WTC11 (cell line): ENCODE measurements at regions not wholly inside any gene's neighbourhood (a gene's known extent, or its start where the extent isn't known, plus 50 kb on each side); places are given as distances from the start of the nearest gene placed in this dataset.

Experiments
- CREB1 ChIP-seq: sonication (generic); formaldehyde crosslinking; IDR thresholded peaks from 2 replicates; pipeline ENCODE4 v1.8.0; 2023; ENCODE audit warnings: mild to moderate bottlenecking, missing genetic modification reagents
- CTCF ChIP-seq: fragments of 200-600 bp; IDR thresholded peaks from 2 replicates; pipeline ENCODE4 v1.8.0; 2022; ENCODE audit warnings: antibody characterized with exemption
- JUN ChIP-seq: sonication (generic); formaldehyde crosslinking; IDR thresholded peaks from 2 replicates; pipeline ENCODE4 v1.8.0; 2023; ENCODE audit warnings: mild to moderate bottlenecking, missing genetic modification reagents
- MXD4 ChIP-seq: fragments of 250-450 bp; sonication (Bioruptor Pico); IDR thresholded peaks from 2 replicates; pipeline ENCODE4 v1.8.0; 2021; ENCODE audit warnings: mild to moderate bottlenecking, moderate library complexity, borderline replicate concordance
- NFATC4 ChIP-seq: fragments of 250-450 bp; sonication (Bioruptor Pico); IDR thresholded peaks from 2 replicates; pipeline ENCODE4 v1.9.0; 2021; ENCODE audit warnings: mild to moderate bottlenecking
- NFYB ChIP-seq: sonication (generic); formaldehyde crosslinking; conservative IDR thresholded peaks from 2 replicates; pipeline ENCODE4 v1.8.0; 2022; ENCODE audit warnings: low read depth, missing genetic modification reagents
- NR3C1 ChIP-seq: sonication (generic); formaldehyde crosslinking; conservative IDR thresholded peaks from 2 replicates; pipeline ENCODE4 v1.8.1; 2023; ENCODE audit warnings: low read depth, mild to moderate bottlenecking, missing genetic modification reagents
- ZNF121 ChIP-seq: sonication (generic); formaldehyde crosslinking; IDR thresholded peaks from 2 replicates; pipeline ENCODE4 v1.8.0; 2023; ENCODE audit warnings: missing genetic modification reagents
- ZNF263 ChIP-seq: sonication (generic); formaldehyde crosslinking; IDR thresholded peaks from 2 replicates; pipeline ENCODE4 v1.8.1; 2022; ENCODE audit warnings: low read depth, mild to moderate bottlenecking, moderate library complexity, missing genetic modification reagents
- ZNF512 ChIP-seq: sonication (generic); formaldehyde crosslinking; IDR thresholded peaks from 2 replicates; pipeline ENCODE4 v1.8.1; 2022; ENCODE audit warnings: missing genetic modification reagents, borderline replicate concordance
- TF ChIP-seq, protein P1 (sequence below): sonication (generic); formaldehyde crosslinking; IDR thresholded peaks from 2 replicates; pipeline ENCODE4 v1.8.0; 2022; ENCODE audit warnings: mild to moderate bottlenecking, missing genetic modification reagents
- TF ChIP-seq, protein P2 (sequence below): sonication (generic); formaldehyde crosslinking; IDR thresholded peaks from 2 replicates; pipeline ENCODE4 v1.8.1; 2022; ENCODE audit warnings: low read depth, missing genetic modification reagents, borderline replicate concordance

GRCh38 chr9:73869264-73869663, 627.9 kb upstream of the RORB start:
- TF ChIP-seq NFATC4 = no peak
- TF ChIP-seq CREB1 (CRISPR knock-in tag) = no peak
- no peak for TF ChIP-seq NR3C1
- no peak for TF ChIP-seq CTCF
- TF ChIP-seq, protein P1, sequence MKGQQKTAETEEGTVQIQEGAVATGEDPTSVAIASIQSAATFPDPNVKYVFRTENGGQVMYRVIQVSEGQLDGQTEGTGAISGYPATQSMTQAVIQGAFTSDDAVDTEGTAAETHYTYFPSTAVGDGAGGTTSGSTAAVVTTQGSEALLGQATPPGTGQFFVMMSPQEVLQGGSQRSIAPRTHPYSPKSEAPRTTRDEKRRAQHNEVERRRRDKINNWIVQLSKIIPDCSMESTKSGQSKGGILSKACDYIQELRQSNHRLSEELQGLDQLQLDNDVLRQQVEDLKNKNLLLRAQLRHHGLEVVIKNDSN (CRISPR knock-in tag) = no peak
- no peak for TF ChIP-seq ZNF263 (CRISPR knock-in tag)
- TF ChIP-seq, protein P2, sequence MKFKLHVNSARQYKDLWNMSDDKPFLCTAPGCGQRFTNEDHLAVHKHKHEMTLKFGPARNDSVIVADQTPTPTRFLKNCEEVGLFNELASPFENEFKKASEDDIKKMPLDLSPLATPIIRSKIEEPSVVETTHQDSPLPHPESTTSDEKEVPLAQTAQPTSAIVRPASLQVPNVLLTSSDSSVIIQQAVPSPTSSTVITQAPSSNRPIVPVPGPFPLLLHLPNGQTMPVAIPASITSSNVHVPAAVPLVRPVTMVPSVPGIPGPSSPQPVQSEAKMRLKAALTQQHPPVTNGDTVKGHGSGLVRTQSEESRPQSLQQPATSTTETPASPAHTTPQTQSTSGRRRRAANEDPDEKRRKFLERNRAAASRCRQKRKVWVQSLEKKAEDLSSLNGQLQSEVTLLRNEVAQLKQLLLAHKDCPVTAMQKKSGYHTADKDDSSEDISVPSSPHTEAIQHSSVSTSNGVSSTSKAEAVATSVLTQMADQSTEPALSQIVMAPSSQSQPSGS = no peak
- no peak for TF ChIP-seq MXD4 (CRISPR knock-in tag)
- TF ChIP-seq NFYB (CRISPR knock-in tag) = no peak
- TF ChIP-seq ZNF512 = no peak
- no peak for TF ChIP-seq JUN
- TF ChIP-seq ZNF121 (CRISPR knock-in tag) = no peak
